Skin of body (tissue), 1 donor: ENCODE measurements at regions not wholly inside any gene's neighbourhood (a gene's known extent, or its start where the extent isn't known, plus 50 kb on each side); places are given as distances from the start of the nearest gene placed in this dataset.

Experiments used
- DNase-seq: peaks from one replicate; lab custom pipeline; 2025; lab: John Stamatoyannopoulos, UW

DNA sequence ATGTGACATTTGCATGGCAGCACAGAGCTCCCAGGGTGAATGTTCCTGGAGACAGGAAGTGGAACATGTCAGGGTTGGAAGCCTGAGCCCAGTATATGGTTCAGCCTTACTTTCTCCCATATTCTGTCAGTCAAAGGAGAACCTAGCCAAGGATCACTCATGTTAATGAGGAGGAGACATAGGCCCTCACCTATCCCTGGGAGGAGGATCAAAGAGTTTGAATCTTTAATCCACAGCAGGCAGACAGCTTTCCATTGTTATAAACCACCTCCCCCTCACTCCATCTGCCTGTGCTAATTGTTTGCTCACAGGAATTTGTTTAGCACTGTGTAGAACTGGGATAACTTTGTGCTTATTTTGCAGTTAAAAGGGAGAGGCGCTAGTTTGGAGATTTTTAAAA, 1069.1 kb downstream of the EFNB2 start:
- DNase-seq = no peak

DNA sequence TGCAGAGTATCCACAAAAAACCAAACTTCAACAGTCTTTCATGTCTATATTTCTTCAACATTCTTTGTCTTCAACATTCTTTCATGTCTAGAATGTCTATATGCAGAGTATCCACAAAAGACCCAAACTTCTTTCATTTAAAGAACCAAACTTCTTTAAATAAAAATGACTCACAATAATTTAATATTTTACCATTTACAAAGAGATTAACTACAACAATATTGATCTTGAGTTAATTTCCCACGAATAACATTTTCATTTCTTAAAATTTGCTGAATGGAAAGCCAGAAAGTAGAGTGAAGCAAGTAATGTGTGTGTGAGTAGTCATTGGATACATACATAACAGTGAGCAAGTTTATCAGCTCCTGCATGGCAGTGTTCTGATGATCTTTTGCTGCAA, 1069.7 kb downstream of the EFNB2 start, which contains the start of gene DAOA:
TSS of gene DAOA (plus strand) at position 301 of the 400 bp plus-strand sequence.
- DNase-seq = no peak

DNA sequence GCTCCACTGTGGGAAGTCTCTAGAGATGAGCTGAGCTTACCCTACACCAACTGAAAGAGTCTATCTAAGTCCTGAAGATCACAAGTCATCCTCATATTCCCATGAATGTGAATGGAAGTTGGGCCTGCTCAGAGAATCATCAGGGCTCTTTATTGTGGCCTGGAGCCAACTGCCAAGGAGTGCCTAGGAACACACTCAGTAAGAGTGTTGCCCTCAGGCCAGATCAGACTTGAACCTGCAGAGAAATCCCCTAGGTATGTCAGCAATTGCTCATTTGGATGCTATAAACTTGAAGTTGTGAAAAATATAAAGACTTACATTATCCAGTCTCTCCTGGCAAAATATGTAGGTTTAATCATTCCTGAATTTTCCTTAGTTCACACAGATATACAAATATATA, 1070.2 kb downstream of the EFNB2 start:
- DNase-seq = no peak

DNA sequence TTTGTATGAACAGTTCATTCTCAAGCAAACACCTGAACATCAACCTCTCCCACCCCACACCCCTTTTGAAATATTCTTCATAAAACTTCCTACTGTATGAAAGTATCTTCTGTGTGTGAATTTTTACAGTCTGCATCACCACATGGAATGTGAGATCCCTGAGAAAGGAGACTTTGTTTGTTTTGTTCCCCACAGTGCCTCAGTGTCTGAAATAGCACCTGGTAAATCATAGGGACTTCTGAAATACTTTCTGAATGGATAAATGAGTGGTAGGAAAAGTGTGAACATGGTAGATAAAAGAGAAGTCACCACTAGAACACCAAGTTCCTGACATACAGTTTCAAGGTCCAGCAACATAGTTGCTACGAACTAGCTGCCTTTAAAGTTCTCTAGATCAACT, 1071.2 kb downstream of the EFNB2 start:
- DNase-seq = no peak

DNA sequence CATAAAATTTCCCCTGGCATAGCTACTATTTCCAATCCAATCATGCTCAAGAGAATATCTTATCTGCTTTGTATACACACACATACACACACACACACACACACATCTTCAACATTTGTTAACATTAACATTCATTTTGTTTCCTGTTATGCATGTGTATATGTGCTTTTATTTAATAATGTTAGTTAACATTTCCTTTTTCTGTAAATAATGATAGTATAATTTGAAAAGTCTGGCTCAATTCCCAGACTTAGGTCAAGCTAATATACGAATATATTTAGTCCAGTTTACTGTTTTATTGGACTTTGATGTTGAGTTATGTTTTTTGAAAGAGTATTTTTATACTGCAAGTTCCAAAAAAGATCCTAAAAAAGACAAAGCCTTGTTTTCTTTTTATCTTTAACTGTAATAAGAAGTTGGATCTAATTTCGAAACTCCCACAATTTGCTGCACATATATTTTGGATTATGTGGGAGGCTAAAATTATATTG, 1072.4 kb downstream of the EFNB2 start:
- peak; percentile 29 for DNase-seq

DNA sequence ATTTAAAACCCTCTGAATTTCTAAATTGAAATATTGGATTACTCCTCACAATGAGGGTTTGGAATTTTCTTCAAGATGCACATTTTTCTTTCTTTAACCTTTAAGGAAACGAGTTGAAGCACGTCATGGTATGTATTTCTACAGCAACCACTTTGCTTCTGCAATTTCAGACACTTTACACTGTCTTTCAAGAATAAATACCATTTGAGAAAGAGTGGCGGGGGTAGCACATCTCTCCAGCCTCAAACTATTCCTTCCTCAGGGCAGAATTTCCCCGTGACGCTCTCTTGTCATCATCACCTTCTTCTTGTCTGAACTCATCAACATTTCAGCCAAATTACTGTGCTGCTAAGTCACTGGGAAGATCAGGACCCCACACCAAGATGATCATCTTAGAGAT, 1073.4 kb downstream of the EFNB2 start:
- DNase-seq = no peak

DNA sequence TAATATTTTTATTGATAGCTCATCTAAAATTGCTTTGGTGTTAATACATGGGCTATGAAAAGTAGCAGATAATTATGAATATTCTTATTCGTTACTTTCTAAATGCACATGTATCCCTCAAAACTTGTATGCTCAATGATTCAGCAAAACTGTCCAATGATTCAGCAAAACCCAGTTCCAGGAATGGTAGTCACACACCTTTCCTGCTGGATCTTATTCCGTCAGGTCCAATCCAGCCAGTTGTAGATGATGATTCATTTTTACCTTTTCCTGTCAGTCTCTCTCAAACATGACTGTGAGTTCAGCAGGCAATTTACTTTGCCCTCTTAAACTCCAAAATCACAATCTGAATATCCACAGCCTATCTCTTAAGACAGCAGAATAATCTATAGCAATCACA, 1082.6 kb downstream of the EFNB2 start:
- no peak for DNase-seq

DNA sequence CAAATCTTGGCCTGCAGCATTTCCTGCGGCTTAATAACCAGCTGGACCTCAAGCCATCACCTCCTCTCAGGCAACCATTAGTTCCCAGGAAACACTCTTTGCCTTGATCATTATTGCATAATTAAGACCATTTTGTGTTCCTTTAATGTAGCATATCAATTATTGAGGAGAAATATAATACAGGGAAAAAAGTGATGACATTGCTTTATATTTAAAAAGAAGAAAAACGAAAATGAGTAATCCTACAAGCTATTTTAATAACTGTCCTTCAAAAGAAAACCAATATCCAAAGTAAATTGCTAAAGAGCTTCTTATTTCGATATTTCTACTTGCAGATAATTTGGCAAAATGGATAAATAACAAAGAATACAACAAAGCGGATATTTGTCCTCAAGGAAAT, 1084.7 kb downstream of the EFNB2 start:
- DNase-seq = no peak

DNA sequence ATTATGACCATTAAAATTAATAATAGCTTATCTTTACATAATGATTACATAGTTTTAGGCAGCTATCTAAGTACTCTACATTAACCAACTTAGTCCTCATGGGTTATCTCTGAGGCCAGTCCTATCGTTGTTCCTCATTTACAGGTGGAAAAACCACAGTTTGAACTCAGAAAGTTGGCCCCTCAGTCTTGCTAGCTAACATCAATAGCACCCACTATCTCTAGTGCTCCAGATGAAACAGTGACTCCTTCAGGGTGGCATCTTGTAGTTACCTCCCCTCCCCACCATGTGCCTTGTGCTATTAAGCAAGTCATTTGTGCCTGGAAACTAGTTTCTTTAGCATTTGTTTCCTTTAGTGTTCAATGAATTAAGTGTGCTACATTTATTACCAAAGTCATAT, 1086.7 kb downstream of the EFNB2 start:
- no peak for DNase-seq

DNA sequence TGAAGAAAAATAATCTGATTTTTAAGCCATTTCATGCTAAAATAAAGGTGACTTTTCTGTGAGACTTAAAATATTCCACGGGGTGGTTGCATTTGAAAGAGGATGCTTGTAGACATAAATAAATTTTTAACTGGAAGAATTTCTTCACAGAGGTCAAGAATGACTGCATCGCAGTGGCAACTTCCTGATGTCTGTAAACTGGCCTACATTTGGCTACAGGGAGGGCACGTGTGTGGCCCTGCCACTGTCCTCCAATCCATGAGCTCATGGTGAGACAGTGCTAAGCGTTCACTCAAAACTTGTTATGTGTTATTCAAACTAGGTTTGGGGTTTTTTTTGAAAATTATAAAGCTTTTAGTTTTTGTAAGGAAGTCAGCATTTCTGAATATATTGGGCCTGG, 1089.3 kb downstream of the EFNB2 start:
- no peak for DNase-seq

DNA sequence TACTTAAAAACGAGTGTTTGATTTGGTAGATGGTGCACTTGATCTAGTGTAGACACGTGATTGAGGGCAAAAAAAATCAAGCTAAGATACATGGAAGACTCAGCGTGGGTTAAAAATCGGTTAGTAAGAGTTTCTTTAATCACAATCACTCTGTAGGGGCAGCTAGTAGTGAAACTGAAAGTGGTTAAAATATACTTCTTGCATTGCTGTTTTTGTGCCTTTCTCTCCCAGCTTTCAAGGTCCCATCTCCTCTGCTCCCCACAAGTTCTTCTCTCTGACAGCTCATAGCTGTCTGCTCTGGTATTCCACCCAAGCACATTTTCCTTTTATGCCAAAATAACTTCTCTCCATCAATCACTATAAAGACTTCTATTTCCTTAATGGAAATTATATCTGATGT, 1089.7 kb downstream of the EFNB2 start:
- no peak for DNase-seq

DNA sequence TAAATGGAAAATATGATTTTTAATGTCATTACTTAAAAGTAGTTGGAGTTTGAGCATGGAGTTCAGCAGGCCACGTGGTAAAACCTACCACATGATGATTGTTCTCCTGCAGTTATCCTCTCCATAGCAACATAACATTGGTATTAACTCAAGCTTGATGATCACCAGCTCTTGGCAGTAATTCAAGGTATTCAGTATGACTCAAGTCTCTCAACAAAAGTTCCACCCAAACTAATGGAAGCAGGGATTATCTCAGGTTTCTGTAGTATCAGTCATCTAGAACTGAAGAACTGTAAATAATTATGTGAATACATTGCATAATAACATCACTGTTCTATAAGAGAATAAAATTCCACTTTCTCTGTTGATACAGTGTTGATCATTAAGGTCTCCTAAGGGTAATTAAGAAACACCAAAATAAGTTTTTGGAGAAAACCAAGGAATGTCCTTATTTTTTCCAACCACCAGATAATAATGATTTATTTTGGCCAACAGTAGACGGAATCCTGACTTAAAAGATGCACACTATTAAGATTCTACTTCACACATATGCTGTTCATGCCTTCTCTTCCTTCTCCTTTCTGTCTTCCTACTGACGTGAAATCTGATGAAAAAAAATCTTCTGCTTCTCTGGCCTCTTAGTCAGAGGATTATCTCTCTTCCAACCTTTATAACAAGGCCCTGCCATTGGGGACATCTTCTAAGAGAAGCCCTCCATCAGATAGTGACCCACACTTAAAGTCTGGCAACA, 1092.3 kb downstream of the EFNB2 start:
- DNase-seq = peak; percentile 67

DNA sequence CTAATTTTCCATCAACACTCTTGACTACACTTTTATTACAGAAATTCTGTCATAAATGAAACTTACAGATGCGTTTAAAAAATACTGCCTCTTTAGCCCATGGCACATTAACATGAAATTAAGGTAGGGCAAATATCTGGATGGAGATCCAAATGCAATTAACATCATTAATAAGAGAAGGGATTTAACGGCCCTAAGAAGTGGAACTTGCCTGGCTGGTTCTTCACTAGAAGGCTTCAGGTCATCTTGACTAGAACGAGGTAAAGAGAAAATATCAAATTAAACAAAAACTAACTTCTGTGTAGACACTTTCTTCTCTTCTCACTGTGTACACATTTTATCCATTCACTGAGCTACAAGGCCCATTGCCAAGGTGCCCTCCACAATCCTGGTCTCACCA, 1093.4 kb downstream of the EFNB2 start:
- no peak for DNase-seq

DNA sequence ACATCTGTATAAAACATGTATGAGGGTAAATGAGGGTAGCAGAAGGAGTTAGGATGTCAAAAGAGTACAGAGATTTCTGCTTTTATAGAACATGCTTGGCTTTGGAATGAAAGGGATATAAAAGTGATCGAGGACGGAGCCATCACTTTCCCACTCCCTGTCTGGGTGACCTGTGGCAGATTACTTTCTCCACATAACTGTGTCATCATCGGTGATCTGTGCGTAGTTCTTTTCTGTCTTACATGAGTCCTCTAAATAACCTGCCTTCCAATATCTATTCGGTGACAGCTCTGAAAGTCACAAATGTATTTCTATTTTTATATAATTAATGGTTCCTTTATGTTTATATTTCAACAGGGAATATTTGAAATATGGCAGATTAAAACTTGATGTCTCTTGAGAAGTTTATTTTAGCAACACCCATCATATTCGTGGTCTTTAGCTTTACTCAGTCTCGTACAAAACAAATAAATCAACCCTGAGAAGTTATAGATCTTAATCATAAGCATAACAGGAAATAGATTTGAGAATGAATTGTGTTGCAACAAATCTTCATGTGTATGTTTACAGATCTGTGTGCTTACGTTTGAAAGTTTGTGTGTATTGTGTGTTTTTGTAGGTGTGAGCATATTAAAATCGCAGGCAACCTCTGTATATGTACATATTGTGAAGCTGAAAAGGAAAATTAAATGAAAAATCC, 1094.3 kb downstream of the EFNB2 start:
- DNase-seq = peak; percentile 14

DNA sequence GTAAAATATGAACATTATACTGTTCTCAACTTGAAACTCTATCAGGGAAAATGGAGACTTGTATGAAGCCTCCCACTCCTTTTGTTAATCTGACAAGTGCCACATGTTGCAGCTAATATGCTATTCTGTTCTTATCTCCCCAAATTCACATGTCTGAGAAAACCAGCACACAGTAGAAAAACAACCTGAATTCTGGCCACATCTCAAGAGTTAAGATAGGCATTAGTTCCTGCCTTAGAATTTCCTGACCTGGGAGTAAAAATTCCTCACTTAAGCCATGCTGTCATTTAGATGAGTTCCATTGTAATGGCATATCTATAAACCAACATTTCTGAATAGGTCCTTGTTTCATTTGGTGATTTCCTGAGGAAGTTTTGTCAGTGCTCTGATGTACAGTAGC, 1098.5 kb downstream of the EFNB2 start:
- no peak for DNase-seq

DNA sequence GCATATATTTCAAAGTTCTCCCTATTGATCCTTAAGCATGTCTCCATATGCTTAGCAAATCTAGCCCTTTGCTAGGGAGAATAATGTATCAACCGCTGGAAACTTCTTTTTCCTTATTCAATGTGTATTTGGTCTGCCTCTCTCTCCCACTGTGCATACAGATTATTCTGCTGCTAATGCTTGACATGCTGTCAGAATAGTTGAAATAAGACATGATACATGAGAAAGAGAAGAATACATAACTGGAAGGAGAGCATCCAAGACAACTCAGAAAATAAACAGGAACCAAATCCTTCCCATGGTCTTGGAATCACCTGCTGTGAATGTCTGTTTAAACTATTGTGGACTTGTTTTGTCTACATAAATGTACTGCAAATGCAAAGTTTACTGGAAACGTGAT, 1103.0 kb downstream of the EFNB2 start:
- no peak for DNase-seq

DNA sequence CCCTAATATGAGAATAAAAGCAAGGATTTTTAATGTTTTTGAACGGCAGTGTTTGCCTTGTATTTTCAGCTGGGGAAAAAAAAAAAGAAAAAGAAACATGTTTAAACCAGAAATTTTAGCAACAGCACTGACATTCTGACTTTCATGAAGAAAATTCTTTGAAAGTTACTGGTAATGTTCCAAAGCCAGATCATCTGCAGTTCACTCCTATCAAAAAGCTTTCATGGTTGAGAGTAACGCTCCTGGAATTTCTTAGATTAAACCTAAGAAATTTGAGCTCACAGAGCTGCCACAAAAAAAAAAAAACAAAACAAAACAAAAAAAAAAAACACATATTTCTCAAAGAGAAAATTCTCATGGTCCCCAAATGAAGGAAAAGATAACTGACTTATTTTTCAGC, 1106.7 kb downstream of the EFNB2 start:
- DNase-seq = no peak

DNA sequence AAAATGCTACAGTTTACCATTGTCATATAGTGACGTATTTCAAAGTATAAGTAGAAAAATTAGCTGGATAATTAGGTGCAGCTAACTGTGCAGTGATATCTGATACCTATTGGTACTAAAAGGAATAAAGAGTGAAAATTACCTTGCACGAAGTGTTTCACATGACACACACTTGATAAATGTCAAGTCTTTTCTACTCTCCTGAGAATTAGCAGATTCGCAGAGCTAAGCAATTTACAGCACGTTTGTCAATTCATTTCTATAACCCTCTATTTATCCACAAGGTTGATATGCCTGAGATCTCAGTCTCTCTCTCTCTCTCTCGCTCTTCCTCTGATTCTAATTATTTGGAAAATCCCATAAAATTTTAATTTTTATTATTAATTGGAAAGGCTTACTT, 1109.0 kb downstream of the EFNB2 start:
- DNase-seq = no peak

DNA sequence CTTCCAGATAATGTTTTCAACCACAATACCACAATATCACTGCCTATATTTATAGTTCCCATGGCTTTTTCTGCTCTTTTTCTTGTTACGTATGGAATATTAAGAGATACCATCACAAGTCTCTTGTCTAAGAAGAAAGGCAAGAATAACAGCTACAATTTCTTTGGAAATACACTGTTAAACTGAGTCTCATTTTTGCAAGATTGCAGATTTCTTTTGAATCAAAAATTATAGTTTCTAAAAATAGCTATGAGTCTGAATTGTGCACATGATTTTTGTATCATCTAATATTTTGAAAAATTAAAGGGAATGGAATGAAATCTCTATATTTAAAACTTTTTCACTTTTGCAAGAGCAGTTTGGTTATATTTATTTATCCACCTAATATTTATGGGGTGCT, 1120.8 kb downstream of the EFNB2 start:
- DNase-seq = no peak

DNA sequence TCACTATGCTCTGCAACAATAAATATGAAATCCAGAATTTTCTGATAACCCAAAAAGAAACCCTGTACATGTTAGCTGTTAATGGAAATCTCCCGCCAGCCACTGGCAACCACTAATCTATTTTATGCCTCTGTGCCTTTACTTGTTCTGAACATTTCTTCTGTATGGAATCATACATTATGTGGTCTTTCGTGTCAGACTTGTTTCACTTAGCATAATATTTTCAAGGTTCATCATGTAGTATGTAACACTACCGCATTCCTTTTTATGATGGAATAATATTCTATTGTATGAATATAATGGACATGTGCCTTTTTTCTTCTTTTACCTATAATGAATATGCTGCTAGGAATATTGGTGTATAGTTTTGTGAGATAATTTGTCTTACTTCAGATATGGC, 1123.3 kb downstream of the EFNB2 start:
- no peak for DNase-seq

DNA sequence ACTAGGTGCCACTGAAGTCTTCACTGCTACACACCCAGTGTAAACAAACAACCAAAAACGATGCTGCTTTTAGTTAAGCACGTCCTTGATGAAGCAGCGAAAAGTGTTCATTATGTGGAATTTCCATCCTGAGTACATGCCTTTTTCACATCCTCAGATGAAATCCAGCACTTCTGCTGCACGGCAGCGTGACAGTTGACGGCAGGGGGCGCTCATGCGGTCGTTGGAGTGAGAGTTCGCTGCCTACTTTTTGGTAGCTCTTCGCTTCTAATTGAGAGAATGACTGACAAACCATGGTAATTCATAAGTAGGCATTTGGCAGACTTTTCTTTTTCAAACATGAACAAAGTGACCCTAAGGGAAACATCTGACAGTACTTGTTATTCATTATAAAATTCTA, 1124.9 kb downstream of the EFNB2 start:
- no peak for DNase-seq

DNA sequence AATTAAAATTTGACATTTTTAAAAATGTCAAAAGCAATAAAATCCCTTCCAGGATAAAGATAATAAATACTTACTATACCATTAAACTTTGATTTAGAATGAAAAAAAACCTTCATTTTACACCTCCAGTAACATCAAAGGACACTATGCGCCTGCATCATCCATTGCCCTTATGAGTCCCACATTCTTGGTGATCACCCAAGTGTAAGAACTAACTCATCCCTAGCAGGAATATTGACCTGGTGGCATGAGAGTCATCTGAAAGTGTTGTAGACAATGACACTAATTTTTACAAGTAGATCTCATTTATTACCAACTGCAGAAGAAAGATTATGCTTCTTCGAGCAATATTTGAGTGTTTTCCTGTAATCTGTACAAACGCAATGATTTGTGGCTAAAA, 1128.9 kb downstream of the EFNB2 start:
- no peak for DNase-seq

DNA sequence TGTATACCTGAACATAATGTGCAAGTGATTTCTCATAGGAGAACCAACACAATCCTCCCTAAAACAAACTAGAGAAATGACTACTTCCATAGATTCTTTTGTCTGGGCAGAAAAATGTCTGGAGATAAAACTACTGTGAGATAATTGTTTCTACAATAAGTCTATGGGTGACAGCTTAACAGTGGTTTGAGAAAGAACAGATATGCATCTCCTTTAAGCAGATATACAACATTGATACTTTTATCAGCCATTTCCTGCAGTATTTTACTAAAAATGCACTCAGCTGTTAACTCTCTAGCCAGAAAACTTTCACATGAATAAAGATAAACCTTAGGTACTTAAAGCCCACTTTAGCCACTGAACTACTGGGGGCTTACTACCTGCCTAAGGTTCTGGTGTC, 1132.4 kb downstream of the EFNB2 start:
- DNase-seq = no peak
